ENCODE measurements at regions not wholly inside any gene's neighbourhood (a gene's known extent, or its start where the extent isn't known, plus 50 kb on each side); places are given as distances from the start of the nearest gene placed in this dataset.

DNA sequence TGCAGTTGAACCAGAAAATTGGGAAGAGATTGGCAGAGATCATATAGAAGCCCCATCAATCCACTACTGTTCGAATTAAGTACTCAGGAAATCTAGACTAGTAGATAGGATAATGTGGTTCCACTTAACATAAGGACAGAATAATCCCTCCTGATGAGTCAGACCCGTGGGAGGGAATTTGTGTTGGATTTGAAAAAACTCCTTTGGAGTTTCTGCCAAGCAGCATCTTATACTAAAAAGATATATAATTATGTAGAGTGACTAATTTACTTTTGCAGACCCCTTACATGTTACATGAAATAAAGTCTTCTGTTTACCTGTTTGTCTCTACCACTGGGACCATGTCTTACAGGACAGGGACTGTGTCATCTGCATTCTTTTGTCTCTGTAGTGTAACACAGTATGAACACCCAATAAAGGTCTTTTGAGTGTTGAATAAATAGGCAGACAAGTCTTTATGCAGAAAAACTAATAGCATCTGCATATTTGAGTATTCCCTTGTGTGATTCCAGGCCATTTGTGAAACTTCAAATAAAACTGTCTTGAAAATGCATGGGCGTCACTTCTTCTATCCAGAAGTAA lies 122.6 kb upstream of the DNAJC10 start:
- TF ChIP-seq, protein P1, sequence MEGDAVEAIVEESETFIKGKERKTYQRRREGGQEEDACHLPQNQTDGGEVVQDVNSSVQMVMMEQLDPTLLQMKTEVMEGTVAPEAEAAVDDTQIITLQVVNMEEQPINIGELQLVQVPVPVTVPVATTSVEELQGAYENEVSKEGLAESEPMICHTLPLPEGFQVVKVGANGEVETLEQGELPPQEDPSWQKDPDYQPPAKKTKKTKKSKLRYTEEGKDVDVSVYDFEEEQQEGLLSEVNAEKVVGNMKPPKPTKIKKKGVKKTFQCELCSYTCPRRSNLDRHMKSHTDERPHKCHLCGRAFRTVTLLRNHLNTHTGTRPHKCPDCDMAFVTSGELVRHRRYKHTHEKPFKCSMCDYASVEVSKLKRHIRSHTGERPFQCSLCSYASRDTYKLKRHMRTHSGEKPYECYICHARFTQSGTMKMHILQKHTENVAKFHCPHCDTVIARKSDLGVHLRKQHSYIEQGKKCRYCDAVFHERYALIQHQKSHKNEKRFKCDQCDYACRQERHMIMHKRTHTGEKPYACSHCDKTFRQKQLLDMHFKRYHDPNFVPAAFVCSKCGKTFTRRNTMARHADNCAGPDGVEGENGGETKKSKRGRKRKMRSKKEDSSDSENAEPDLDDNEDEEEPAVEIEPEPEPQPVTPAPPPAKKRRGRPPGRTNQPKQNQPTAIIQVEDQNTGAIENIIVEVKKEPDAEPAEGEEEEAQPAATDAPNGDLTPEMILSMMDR (IDR thresholded peaks at IDR 0.05; ENCODE audit: low read depth, low read length, missing input control) = no peak
- TF ChIP-seq, protein P2, sequence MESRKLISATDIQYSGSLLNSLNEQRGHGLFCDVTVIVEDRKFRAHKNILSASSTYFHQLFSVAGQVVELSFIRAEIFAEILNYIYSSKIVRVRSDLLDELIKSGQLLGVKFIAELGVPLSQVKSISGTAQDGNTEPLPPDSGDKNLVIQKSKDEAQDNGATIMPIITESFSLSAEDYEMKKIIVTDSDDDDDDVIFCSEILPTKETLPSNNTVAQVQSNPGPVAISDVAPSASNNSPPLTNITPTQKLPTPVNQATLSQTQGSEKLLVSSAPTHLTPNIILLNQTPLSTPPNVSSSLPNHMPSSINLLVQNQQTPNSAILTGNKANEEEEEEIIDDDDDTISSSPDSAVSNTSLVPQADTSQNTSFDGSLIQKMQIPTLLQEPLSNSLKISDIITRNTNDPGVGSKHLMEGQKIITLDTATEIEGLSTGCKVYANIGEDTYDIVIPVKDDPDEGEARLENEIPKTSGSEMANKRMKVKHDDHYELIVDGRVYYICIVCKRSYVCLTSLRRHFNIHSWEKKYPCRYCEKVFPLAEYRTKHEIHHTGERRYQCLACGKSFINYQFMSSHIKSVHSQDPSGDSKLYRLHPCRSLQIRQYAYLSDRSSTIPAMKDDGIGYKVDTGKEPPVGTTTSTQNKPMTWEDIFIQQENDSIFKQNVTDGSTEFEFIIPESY (IDR thresholded peaks at IDR 0.05) = no peak
- TF ChIP-seq, protein P3, sequence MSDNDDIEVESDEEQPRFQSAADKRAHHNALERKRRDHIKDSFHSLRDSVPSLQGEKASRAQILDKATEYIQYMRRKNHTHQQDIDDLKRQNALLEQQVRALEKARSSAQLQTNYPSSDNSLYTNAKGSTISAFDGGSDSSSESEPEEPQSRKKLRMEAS (IDR thresholded peaks at IDR 0.05) = no peak
- TF ChIP-seq HNF4G (IDR thresholded peaks at IDR 0.05) (no peak), RAD21 (IDR thresholded peaks at IDR 0.05) (no peak), YY1 (IDR thresholded peaks at IDR 0.05) (no peak), TAF1 (conservative IDR thresholded peaks at IDR 0.05) (no peak)
- TF ChIP-seq, protein P4, sequence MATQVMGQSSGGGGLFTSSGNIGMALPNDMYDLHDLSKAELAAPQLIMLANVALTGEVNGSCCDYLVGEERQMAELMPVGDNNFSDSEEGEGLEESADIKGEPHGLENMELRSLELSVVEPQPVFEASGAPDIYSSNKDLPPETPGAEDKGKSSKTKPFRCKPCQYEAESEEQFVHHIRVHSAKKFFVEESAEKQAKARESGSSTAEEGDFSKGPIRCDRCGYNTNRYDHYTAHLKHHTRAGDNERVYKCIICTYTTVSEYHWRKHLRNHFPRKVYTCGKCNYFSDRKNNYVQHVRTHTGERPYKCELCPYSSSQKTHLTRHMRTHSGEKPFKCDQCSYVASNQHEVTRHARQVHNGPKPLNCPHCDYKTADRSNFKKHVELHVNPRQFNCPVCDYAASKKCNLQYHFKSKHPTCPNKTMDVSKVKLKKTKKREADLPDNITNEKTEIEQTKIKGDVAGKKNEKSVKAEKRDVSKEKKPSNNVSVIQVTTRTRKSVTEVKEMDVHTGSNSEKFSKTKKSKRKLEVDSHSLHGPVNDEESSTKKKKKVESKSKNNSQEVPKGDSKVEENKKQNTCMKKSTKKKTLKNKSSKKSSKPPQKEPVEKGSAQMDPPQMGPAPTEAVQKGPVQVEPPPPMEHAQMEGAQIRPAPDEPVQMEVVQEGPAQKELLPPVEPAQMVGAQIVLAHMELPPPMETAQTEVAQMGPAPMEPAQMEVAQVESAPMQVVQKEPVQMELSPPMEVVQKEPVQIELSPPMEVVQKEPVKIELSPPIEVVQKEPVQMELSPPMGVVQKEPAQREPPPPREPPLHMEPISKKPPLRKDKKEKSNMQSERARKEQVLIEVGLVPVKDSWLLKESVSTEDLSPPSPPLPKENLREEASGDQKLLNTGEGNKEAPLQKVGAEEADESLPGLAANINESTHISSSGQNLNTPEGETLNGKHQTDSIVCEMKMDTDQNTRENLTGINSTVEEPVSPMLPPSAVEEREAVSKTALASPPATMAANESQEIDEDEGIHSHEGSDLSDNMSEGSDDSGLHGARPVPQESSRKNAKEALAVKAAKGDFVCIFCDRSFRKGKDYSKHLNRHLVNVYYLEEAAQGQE (IDR thresholded peaks at IDR 0.05) = no peak
